ENCODE measurements at regions not wholly inside any gene's neighbourhood (a gene's known extent, or its start where the extent isn't known, plus 50 kb on each side); places are given as distances from the start of the nearest gene placed in this dataset.

DNA sequence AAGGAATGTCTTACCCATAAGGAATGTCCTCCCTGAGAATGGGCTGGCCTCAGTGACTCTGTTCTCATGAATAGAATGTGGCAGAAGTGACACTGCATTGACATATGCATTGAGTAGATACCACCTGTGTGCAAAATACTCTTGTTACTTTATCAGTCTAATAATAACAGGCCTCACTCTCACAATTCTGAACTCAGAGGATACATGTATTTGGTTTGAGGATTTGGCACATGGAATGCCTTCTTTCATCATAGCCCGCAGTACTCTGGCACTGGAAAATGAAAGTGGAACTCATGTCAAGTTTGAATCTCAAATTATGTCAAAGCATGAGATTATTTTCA, 52.9 kb upstream of the PLCB4 start:
- TF ChIP-seq, protein P1, sequence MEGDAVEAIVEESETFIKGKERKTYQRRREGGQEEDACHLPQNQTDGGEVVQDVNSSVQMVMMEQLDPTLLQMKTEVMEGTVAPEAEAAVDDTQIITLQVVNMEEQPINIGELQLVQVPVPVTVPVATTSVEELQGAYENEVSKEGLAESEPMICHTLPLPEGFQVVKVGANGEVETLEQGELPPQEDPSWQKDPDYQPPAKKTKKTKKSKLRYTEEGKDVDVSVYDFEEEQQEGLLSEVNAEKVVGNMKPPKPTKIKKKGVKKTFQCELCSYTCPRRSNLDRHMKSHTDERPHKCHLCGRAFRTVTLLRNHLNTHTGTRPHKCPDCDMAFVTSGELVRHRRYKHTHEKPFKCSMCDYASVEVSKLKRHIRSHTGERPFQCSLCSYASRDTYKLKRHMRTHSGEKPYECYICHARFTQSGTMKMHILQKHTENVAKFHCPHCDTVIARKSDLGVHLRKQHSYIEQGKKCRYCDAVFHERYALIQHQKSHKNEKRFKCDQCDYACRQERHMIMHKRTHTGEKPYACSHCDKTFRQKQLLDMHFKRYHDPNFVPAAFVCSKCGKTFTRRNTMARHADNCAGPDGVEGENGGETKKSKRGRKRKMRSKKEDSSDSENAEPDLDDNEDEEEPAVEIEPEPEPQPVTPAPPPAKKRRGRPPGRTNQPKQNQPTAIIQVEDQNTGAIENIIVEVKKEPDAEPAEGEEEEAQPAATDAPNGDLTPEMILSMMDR (IDR thresholded peaks at IDR 0.05; ENCODE audit: insufficient read depth, low read length), result no peak
- TF ChIP-seq, protein P2, sequence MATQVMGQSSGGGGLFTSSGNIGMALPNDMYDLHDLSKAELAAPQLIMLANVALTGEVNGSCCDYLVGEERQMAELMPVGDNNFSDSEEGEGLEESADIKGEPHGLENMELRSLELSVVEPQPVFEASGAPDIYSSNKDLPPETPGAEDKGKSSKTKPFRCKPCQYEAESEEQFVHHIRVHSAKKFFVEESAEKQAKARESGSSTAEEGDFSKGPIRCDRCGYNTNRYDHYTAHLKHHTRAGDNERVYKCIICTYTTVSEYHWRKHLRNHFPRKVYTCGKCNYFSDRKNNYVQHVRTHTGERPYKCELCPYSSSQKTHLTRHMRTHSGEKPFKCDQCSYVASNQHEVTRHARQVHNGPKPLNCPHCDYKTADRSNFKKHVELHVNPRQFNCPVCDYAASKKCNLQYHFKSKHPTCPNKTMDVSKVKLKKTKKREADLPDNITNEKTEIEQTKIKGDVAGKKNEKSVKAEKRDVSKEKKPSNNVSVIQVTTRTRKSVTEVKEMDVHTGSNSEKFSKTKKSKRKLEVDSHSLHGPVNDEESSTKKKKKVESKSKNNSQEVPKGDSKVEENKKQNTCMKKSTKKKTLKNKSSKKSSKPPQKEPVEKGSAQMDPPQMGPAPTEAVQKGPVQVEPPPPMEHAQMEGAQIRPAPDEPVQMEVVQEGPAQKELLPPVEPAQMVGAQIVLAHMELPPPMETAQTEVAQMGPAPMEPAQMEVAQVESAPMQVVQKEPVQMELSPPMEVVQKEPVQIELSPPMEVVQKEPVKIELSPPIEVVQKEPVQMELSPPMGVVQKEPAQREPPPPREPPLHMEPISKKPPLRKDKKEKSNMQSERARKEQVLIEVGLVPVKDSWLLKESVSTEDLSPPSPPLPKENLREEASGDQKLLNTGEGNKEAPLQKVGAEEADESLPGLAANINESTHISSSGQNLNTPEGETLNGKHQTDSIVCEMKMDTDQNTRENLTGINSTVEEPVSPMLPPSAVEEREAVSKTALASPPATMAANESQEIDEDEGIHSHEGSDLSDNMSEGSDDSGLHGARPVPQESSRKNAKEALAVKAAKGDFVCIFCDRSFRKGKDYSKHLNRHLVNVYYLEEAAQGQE (IDR thresholded peaks at IDR 0.05; ENCODE audit: insufficient replicate concordance, low read depth), result no peak

Data from HL-60 (cell line).